ENCODE measurements at regions not wholly inside any gene's neighbourhood (a gene's known extent, or its start where the extent isn't known, plus 50 kb on each side); places are given as distances from the start of the nearest gene placed in this dataset.
A peak's percentile ranks its signal among the peaks of the same experiment; 100 is the strongest.

DNA sequence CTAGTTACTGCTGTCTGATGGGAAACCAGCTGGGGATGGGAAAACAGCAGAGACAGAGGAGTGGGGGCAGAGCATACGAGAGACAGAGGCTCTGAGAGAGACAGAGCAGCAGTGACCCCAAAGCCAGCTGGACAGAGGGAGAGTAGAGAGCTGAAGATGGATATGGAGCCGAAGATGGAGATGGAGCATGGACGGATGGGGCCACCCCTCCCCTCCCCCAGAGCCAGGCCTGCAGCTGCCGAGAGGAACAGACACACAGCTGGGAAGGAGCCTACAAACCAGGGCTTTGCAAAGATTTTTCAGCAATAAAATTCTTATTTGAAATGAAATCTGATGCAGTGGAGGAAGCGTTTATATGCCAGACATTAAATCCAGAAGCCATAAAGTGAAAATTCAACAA, 167.6 kb upstream of the LINGO1 start:
- Histone ChIP-seq H3K9me3 (ENCODE audit: low read depth) (no peaks in the 10 kb centered on the region), H3K4me3 (no peak overlapping the region), H3K9ac (no peak overlapping the region), H3K4me1 (peaks cover 11% of the 10 kb centered on the region), H3K27me3 (no peaks in the 10 kb centered on the region), H3K27ac (no peak overlapping the region), H3K79me2 (ENCODE audit: low read depth) (no peaks in the 10 kb centered on the region), H4K20me1 (ENCODE audit: low read depth) (no peaks in the 10 kb centered on the region), H2AFZ (replicated peaks) (no peak overlapping the region), H3K36me3 (no peaks in the 10 kb centered on the region), H3F3A (ENCODE audit: low read depth) (no peaks in the 10 kb centered on the region), H3K4me2 (no peak overlapping the region)
- H3K4me1 Mint-ChIP-seq, result peaks cover 8% of the 10 kb centered on the region
- TF ChIP-seq EZH2phosphoT487 (IDR thresholded peaks at IDR 0.05), result no peak
- TF ChIP-seq, protein P1, sequence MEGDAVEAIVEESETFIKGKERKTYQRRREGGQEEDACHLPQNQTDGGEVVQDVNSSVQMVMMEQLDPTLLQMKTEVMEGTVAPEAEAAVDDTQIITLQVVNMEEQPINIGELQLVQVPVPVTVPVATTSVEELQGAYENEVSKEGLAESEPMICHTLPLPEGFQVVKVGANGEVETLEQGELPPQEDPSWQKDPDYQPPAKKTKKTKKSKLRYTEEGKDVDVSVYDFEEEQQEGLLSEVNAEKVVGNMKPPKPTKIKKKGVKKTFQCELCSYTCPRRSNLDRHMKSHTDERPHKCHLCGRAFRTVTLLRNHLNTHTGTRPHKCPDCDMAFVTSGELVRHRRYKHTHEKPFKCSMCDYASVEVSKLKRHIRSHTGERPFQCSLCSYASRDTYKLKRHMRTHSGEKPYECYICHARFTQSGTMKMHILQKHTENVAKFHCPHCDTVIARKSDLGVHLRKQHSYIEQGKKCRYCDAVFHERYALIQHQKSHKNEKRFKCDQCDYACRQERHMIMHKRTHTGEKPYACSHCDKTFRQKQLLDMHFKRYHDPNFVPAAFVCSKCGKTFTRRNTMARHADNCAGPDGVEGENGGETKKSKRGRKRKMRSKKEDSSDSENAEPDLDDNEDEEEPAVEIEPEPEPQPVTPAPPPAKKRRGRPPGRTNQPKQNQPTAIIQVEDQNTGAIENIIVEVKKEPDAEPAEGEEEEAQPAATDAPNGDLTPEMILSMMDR (IDR thresholded peaks at IDR 0.05), result no peak
- TF ChIP-seq EZH2 (IDR thresholded peaks at IDR 0.05), result no peak
- DNase-seq (ENCODE audit: low spot score), result no peak
- no peaks in the 10 kb centered on the region for H3K36me3 Mint-ChIP-seq
- H3K9me3 Mint-ChIP-seq, result no peaks in the 10 kb centered on the region
- H3K27ac Mint-ChIP-seq, result no peak overlapping the region
- H3K27me3 Mint-ChIP-seq (ENCODE audit: insufficient read depth, low read depth), result peaks cover 27% of the 10 kb centered on the region
- H3K4me3 Mint-ChIP-seq, result no peak overlapping the region

DNA sequence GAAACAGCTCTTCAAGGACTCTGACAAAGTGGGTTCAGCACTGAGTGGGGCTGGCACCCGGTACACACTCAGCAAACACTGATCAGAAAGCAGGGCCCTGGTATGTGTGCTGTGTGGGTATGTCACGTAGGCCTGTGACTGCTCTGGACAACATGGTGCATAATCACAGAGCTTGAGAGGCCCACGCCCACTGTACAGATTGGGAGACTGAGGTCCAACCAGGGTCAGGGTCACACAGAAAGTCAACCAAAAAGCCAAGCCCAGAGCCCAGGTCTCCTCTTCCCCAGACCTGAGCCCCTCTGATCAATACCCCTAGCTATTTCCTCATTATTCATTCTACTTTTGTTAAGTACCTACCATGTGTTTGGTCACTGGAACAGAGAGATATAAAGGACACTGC, 166.1 kb upstream of the LINGO1 start:
- no peak overlapping the region for H3K4me3 ChIP-seq
- H3K36me3 Mint-ChIP-seq, result no peaks in the 10 kb centered on the region
- H4K20me1 ChIP-seq (ENCODE audit: low read depth), result no peaks in the 10 kb centered on the region
- no peak overlapping the region for H3K9ac ChIP-seq
- peaks cover 8% of the 10 kb centered on the region for H3K4me1 Mint-ChIP-seq
- no peaks in the 10 kb centered on the region for H3F3A ChIP-seq (ENCODE audit: low read depth)
- H3K27ac ChIP-seq, result no peak overlapping the region
- H3K9me3 Mint-ChIP-seq, result no peaks in the 10 kb centered on the region
- H3K27me3 ChIP-seq, result no peaks in the 10 kb centered on the region
- peak overlapping the region; percentile 20 for H3K4me2 ChIP-seq
- DNase-seq (ENCODE audit: low spot score), result no peak
- no peak overlapping the region for H3K4me3 Mint-ChIP-seq
- no peak overlapping the region for H3K27ac Mint-ChIP-seq
- TF ChIP-seq, protein P1 (IDR thresholded peaks at IDR 0.05), result no peak
- TF ChIP-seq EZH2phosphoT487 (IDR thresholded peaks at IDR 0.05), result no peak
- TF ChIP-seq EZH2 (IDR thresholded peaks at IDR 0.05), result no peak
- H3K9me3 ChIP-seq (ENCODE audit: low read depth), result no peaks in the 10 kb centered on the region
- H3K36me3 ChIP-seq, result no peaks in the 10 kb centered on the region
- no peaks in the 10 kb centered on the region for H3K79me2 ChIP-seq (ENCODE audit: low read depth)
- H2AFZ ChIP-seq (replicated peaks), result no peak overlapping the region
- H3K4me1 ChIP-seq, result peaks cover 11% of the 10 kb centered on the region
- peaks cover 30% of the 10 kb centered on the region for H3K27me3 Mint-ChIP-seq (ENCODE audit: insufficient read depth, low read depth)

DNA sequence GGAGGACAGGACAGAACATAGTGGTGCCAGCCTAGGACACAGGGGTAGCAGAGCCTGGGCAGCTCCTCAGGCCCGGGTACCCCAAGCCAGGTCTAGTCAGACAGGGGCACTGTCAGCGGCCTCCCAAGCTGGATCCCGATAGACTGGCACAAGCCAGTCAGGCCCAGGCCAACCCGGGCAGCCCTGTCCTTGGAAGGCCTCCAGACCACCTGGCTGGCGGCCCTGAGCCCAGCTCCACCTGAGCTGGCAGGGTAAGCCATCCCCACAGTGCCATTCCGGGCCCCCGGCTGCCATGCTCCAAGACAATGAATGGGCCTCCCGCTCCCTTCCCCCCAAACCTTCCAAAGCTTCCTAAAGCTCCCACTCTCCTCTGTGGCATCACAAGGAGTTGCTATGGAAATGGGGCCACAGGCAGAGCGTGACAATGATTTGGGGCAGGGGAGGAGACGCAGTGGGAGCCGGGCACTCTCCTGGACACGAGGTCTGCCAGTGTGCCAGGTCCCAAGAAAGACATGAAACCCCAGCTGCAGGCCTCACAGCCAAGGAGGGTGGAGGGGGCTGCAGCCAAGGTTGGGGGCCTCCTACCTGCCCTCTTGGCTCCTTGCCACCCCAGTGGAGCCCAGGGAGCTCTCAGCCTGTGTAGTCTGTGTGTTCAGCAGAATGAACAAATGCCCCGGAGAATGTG, 165.6 kb upstream of the LINGO1 start:
- H3K4me1 ChIP-seq, result peaks cover 11% of the 10 kb centered on the region
- Mint-ChIP-seq H3K27me3 (ENCODE audit: insufficient read depth, low read depth) (peaks cover 32% of the 10 kb centered on the region), H3K36me3 (no peaks in the 10 kb centered on the region), H3K9me3 (no peaks in the 10 kb centered on the region), H3K27ac (no peak overlapping the region), H3K4me1 (peaks cover 10% of the 10 kb centered on the region), H3K4me3 (no peak overlapping the region)
- TF ChIP-seq EZH2phosphoT487 (IDR thresholded peaks at IDR 0.05), result no peak
- TF ChIP-seq, protein P1 (IDR thresholded peaks at IDR 0.05), result no peak
- TF ChIP-seq EZH2 (IDR thresholded peaks at IDR 0.05), result no peak
- H3K9ac ChIP-seq, result no peak overlapping the region
- H3K36me3 ChIP-seq, result no peaks in the 10 kb centered on the region
- H3K4me3 ChIP-seq, result no peak overlapping the region
- no peak overlapping the region for H3K27ac ChIP-seq
- H2AFZ ChIP-seq (replicated peaks), result no peak overlapping the region
- no peaks in the 10 kb centered on the region for H3K27me3 ChIP-seq
- no peaks in the 10 kb centered on the region for H4K20me1 ChIP-seq (ENCODE audit: low read depth)
- no peaks in the 10 kb centered on the region for H3K9me3 ChIP-seq (ENCODE audit: low read depth)
- no peak for DNase-seq (ENCODE audit: low spot score)
- no peak overlapping the region for H3K4me2 ChIP-seq
- no peaks in the 10 kb centered on the region for H3K79me2 ChIP-seq (ENCODE audit: low read depth)
- H3F3A ChIP-seq (ENCODE audit: low read depth), result no peaks in the 10 kb centered on the region

Measured in neural progenitor cell (in vitro differentiated cells).